ENCODE measurements at regions not wholly inside any gene's neighbourhood (a gene's known extent, or its start where the extent isn't known, plus 50 kb on each side); places are given as distances from the start of the nearest gene placed in this dataset.

- no peak overlapping the region for H3K27ac Mint-ChIP-seq
- POLR2A ChIA-PET = no interaction called here
- no peaks in the 10 kb centered on the region for H3K4me1 Mint-ChIP-seq (ENCODE audit: low read depth)
- DNase-seq = no peak
- intact Hi-C loops (cut with micrococcal nuclease) = no loop called here
- CTCF ChIA-PET = no interaction called here
- H3K27me3 Mint-ChIP-seq = no peaks in the 10 kb centered on the region
- H3K36me3 Mint-ChIP-seq = no peaks in the 10 kb centered on the region
- H3K4me3 Mint-ChIP-seq = no peak overlapping the region
- H3K9me3 Mint-ChIP-seq = peaks cover 4% of the 10 kb centered on the region
These were observed 829.6 kb upstream of the ZNF608 start for GRCh38 chr5:125575891-125576505.

DNA sequence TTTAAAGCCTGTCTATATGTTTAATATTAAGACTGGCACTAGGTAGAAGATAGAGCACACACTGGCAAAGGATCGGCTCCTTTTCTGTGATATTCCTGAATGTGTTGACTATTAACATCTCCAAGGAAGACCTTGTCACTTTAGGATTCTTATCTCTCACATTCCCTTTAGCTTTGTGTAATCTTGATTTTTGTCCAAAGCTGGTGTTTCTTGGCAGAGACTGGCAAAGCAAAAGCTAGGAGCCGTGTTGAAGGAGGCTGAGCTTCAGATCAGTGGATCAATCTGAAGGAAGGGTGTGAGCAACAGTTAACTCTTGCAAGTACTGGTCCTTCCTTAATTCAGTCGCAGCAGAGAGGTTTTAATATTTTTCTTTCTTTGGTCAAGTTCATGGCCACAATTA lies 830.4 kb upstream of the ZNF608 start:
- Mint-ChIP-seq H3K27me3 (no peaks in the 10 kb centered on the region), H3K4me3 (no peak overlapping the region), H3K27ac (no peak overlapping the region), H3K9me3 (peaks cover 4% of the 10 kb centered on the region), H3K4me1 (ENCODE audit: low read depth) (no peaks in the 10 kb centered on the region), H3K36me3 (no peaks in the 10 kb centered on the region)
- ChIA-PET CTCF (no interaction called here), POLR2A (no interaction called here)
- no peak for DNase-seq
- intact Hi-C loops (cut with micrococcal nuclease) = no loop called here

- DNase-seq = no peak
- ChIA-PET CTCF (no interaction called here), POLR2A (no interaction called here)
- H3K4me3 Mint-ChIP-seq = no peak overlapping the region
- intact Hi-C loops (cut with micrococcal nuclease) = no loop called here
- no peaks in the 10 kb centered on the region for H3K36me3 Mint-ChIP-seq
- H3K27ac Mint-ChIP-seq = no peak overlapping the region
- no peaks in the 10 kb centered on the region for H3K4me1 Mint-ChIP-seq (ENCODE audit: low read depth)
- H3K27me3 Mint-ChIP-seq = no peaks in the 10 kb centered on the region
- H3K9me3 Mint-ChIP-seq = no peaks in the 10 kb centered on the region
These were observed 832.1 kb upstream of the ZNF608 start for GRCh38 chr5:125578551-125578950.

DNA sequence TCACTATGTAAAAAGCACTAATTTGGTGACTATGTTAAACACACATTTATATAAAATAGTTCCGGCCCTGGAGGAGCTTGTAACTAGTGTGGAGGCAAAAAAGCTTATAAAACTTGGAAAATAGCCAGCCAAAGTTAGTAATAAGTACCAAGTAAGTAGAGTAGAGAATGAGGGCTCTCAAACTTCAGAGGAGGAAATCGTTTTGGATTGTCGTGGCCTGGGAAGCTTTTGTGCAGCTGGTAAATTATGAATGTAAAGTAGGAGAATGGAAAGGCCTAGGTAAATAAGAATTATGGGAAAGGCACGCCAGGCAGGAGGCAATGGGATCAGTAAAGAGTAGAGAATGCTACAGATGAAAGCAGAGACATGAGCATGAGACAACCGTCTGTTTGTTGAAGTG lies 832.7 kb upstream of the ZNF608 start:
- Mint-ChIP-seq H3K9me3 (no peaks in the 10 kb centered on the region), H3K27ac (no peak overlapping the region), H3K4me1 (ENCODE audit: low read depth) (no peaks in the 10 kb centered on the region), H3K4me3 (no peak overlapping the region), H3K27me3 (no peaks in the 10 kb centered on the region), H3K36me3 (no peaks in the 10 kb centered on the region)
- CTCF ChIA-PET = interaction anchor here (0.6 kb wide), 1 partner anchor 72 kb away, joined by 3 read pairs; no protein-coding TSS in a partner anchor
- DNase-seq = no peak
- POLR2A ChIA-PET = no interaction called here
- intact Hi-C loops (cut with micrococcal nuclease) = no loop called here

DNA sequence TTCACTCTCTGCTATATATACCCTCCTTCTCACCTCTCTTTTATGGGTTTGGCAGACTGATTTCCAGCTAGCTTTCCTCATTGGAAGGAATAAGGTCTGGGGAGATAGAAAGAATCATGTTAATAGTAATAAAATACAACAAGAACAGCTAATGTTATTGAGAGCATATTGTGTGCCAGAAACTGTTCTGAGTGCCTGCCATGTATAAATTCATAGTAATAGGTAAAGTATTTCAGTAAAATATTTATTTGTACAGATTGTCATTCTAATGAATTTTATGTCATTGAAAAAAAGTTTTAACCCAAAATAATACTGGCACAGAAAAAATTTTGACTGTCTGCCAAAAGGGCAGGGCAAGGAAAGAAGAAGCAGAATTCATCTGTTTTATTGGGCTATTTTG lies 834.9 kb upstream of the ZNF608 start:
- ChIA-PET POLR2A (no interaction called here), CTCF (interaction anchor here (0.7 kb wide), 1 partner anchor 457 kb away, joined by 3 read pairs; no protein-coding TSS in a partner anchor)
- Mint-ChIP-seq H3K36me3 (no peaks in the 10 kb centered on the region), H3K27ac (no peak overlapping the region), H3K27me3 (no peaks in the 10 kb centered on the region), H3K4me1 (ENCODE audit: low read depth) (no peaks in the 10 kb centered on the region), H3K4me3 (no peak overlapping the region), H3K9me3 (peaks cover 2% of the 10 kb centered on the region)
- intact Hi-C loops (cut with micrococcal nuclease) = no loop called here
- no peak for DNase-seq

DNA sequence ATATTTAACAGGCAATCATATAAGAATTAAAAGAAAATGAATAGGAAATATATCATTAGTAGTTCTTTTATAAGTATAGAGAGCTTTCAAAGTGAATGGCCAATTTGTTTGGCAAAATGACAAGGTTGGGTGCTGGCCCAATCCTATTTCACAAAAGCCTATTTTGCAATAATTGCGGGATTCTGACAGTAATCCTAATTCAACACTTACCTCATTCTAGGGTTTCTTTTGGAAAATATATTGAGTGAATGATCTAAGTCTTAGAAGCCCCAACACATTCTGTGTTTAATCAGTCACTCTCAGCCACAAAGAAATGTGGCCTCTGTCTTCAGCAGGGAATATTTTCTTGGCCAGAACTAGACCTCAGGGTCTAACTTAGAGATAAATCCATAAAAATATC lies 835.9 kb upstream of the ZNF608 start:
- CTCF ChIA-PET = no interaction called here
- H3K4me3 Mint-ChIP-seq = no peak overlapping the region
- H3K27me3 Mint-ChIP-seq = no peaks in the 10 kb centered on the region
- intact Hi-C loops (cut with micrococcal nuclease) = no loop called here
- no peak overlapping the region for H3K27ac Mint-ChIP-seq
- POLR2A ChIA-PET = no interaction called here
- no peak for DNase-seq
- no peaks in the 10 kb centered on the region for H3K4me1 Mint-ChIP-seq (ENCODE audit: low read depth)
- no peaks in the 10 kb centered on the region for H3K36me3 Mint-ChIP-seq
- peaks cover 2% of the 10 kb centered on the region for H3K9me3 Mint-ChIP-seq

DNA sequence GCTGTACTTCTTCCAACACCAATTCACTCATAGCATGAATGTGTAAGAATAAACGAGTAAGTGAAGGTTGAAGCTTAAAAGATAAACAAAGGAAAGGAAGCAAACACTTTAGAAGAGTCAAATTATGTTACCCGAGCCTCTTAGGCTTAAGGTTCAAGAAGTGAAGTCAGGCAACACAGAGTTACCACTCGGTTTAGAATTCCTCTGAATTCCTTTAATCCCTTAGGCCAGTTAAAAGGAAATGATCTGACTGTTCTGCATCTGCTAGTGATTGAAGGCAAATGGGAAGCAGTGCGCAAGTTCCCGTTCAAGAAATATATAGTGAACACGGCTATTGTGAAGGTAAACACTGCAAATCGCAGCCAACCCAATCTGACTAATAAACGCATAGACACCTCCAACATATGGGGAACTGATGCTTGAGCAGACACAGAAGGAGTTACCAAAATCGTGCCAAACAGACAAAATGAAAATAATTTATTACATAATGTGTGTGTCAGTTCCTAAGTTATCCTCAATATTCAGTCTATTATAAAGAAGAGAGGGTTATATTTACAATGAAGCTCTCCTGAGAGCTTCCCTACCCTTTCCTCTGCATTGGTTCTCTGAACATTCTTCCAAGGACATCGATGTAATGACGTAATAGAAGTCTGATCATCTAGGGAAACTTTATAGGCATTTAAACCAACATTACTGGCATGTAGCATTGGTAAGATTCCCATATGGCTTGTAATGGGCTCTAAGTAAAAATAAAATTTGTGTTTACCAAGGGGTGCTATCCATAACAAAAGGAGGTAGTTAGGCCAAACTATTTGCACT lies 837.1 kb upstream of the ZNF608 start:
- no peaks in the 10 kb centered on the region for H3K4me1 Mint-ChIP-seq (ENCODE audit: low read depth)
- ChIA-PET POLR2A (no interaction called here), CTCF (no interaction called here)
- H3K27ac Mint-ChIP-seq = no peak overlapping the region
- intact Hi-C loops (cut with micrococcal nuclease) = no loop called here
- peaks cover 2% of the 10 kb centered on the region for H3K9me3 Mint-ChIP-seq
- H3K36me3 Mint-ChIP-seq = no peaks in the 10 kb centered on the region
- no peak overlapping the region for H3K4me3 Mint-ChIP-seq
- H3K27me3 Mint-ChIP-seq = no peaks in the 10 kb centered on the region
- DNase-seq = no peak

DNA sequence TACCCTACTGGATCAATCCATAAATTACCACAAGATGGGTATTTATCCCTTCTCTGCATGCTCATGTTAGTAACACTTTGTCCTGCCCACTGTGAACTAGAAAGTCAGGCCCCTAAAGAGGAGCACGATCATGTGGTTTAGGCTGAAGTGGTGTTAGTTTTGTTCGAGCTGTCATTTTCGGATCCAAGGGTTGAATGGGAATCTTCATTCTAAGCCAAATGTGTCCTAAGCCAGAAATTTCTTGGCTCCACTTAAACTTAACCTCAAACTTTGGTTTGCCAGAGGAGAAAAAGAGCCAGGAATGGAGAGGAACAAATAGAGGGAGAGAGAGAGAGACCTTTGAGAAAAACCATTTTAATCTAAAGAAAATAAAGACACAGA lies 837.7 kb upstream of the ZNF608 start:
- H3K36me3 Mint-ChIP-seq = no peaks in the 10 kb centered on the region
- no peak overlapping the region for H3K4me3 Mint-ChIP-seq
- no peaks in the 10 kb centered on the region for H3K4me1 Mint-ChIP-seq (ENCODE audit: low read depth)
- H3K27me3 Mint-ChIP-seq = no peaks in the 10 kb centered on the region
- ChIA-PET POLR2A (no interaction called here), CTCF (no interaction called here)
- peaks cover 2% of the 10 kb centered on the region for H3K9me3 Mint-ChIP-seq
- no peak overlapping the region for H3K27ac Mint-ChIP-seq
- intact Hi-C loops (cut with micrococcal nuclease) = no loop called here
- no peak for DNase-seq

- ChIA-PET CTCF (no interaction called here), POLR2A (no interaction called here)
- Mint-ChIP-seq H3K9me3 (peaks cover 5% of the 10 kb centered on the region), H3K4me1 (ENCODE audit: low read depth) (no peaks in the 10 kb centered on the region), H3K36me3 (no peaks in the 10 kb centered on the region), H3K27ac (no peak overlapping the region), H3K27me3 (no peaks in the 10 kb centered on the region), H3K4me3 (no peak overlapping the region)
- intact Hi-C loops (cut with micrococcal nuclease) = no loop called here
- DNase-seq = no peak
These were observed 835.6 kb upstream of the GRAMD2B start for GRCh38 chr5:125587631-125588030.

DNA sequence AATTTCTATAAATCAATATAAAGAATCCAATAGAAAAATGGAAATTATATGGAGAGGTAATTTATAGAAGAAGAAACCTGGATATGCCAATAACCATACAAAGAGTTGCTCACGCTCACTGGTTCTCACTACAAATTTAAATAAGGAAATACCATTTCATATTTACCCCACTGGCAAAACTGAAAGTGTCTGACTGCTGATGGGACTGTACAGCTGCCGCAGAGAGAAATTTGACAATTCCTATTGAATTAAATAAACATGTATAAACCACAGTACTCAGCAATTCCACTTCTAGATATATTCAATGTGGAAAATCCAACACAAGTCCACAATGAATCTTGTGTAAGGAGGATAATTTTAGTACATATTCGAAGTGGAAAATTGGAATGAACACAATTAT lies 830.4 kb upstream of the GRAMD2B start:
- H3K27me3 Mint-ChIP-seq = no peaks in the 10 kb centered on the region
- CTCF ChIA-PET = no interaction called here

DNA sequence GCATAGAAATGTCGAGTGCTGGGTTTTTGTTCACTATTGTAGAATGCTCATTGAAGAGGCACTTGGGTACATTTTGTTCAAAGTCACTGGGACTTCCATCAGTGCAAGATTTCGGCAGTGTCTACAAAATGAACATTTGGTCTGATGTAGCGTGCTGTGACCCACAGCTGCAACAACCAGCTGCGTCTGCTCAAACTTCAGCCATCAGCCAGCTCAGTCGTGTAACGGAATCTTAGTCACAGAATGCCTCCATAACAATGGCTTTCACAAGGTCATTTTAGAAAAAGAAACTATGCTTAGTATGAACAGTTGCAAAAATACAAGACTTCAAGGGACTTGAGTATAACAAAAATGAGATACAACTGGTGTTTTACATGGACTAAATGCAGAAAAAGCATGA lies 828.1 kb upstream of the GRAMD2B start:
- H3K27ac Mint-ChIP-seq = no peak overlapping the region
- H3K4me1 Mint-ChIP-seq (ENCODE audit: low read depth) = no peaks in the 10 kb centered on the region
- no peak for DNase-seq
- H3K9me3 Mint-ChIP-seq = peaks cover 9% of the 10 kb centered on the region
- ChIA-PET POLR2A (no interaction called here), CTCF (no interaction called here)
- intact Hi-C loops (cut with micrococcal nuclease) = no loop called here
- H3K4me3 Mint-ChIP-seq = no peak overlapping the region
- no peaks in the 10 kb centered on the region for H3K36me3 Mint-ChIP-seq
- no peaks in the 10 kb centered on the region for H3K27me3 Mint-ChIP-seq

More for the DNA sequence above, 830.4 kb upstream of the GRAMD2B start:
- intact Hi-C loops (cut with micrococcal nuclease) = no loop called here
- no peaks in the 10 kb centered on the region for H3K36me3 Mint-ChIP-seq
- H3K27ac Mint-ChIP-seq = no peak overlapping the region
- H3K4me1 Mint-ChIP-seq (ENCODE audit: low read depth) = no peaks in the 10 kb centered on the region
- no peak overlapping the region for H3K4me3 Mint-ChIP-seq
- no peak for DNase-seq
- POLR2A ChIA-PET = no interaction called here
- H3K9me3 Mint-ChIP-seq = peaks cover 12% of the 10 kb centered on the region

- H3K9me3 Mint-ChIP-seq = peaks cover 9% of the 10 kb centered on the region
- no peak overlapping the region for H3K27ac Mint-ChIP-seq
- H3K4me3 Mint-ChIP-seq = no peak overlapping the region
- no peaks in the 10 kb centered on the region for H3K4me1 Mint-ChIP-seq (ENCODE audit: low read depth)
- no peaks in the 10 kb centered on the region for H3K36me3 Mint-ChIP-seq
- H3K27me3 Mint-ChIP-seq = no peaks in the 10 kb centered on the region
- CTCF ChIA-PET = no interaction called here
- intact Hi-C loops (cut with micrococcal nuclease) = no loop called here
- POLR2A ChIA-PET = no interaction called here
- no peak for DNase-seq
These were observed 827.4 kb upstream of the GRAMD2B start for GRCh38 chr5:125595845-125596244.

GRCh38 chr5:125597338-125597737 lies 825.9 kb upstream of the GRAMD2B start:
- intact Hi-C loops (cut with micrococcal nuclease) = no loop called here
- Mint-ChIP-seq H3K9me3 (peaks cover 9% of the 10 kb centered on the region), H3K27me3 (no peaks in the 10 kb centered on the region), H3K4me3 (no peak overlapping the region), H3K4me1 (ENCODE audit: low read depth) (no peaks in the 10 kb centered on the region), H3K36me3 (no peaks in the 10 kb centered on the region), H3K27ac (no peak overlapping the region)
- ChIA-PET CTCF (no interaction called here), POLR2A (no interaction called here)
- no peak for DNase-seq

Data from activated CD4-positive, alpha-beta memory T cell treated with anti-CD3 and anti-CD28 coated beads for 36 hours (primary cell).